Hepatocyte (in vitro differentiated cells): ENCODE measurements at regions not wholly inside any gene's neighbourhood (a gene's known extent, or its start where the extent isn't known, plus 50 kb on each side); places are given as distances from the start of the nearest gene placed in this dataset.

Experiments used
- EZH2 ChIP-seq: fragments of 200-600 bp; sonication (generic); IDR thresholded peaks from 2 replicates; pipeline ENCODE4 v1.6.1; 2016; ENCODE audit warnings: antibody characterized with exemption, mild to moderate bottlenecking, borderline replicate concordance
- TF ChIP-seq, protein P1 (sequence below): fragments of 200-600 bp; sonication (generic); IDR thresholded peaks from 2 replicates; pipeline ENCODE4 v1.5.1; 2016; ENCODE audit warnings: antibody characterized with exemption, mild to moderate bottlenecking; ENCODE audit not compliant: poor library complexity

DNA sequence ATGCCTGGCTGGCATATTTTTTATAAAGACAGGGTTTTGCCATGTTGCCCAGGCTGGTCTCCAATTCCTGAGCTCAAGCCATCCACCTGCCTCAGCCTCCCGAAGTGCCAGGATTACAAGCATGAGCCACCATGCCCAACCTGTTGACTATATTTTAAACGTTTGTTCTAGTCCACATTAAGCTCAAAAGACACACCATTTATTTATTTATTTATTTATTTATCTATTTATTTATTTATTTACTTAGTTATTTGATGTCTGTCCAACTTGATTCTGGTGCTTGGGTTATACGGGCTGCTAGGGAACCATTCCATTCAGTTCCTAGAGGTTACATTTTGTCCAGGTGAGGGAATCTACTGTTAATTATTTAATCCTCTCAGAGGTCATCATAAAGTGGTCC, 98.1 kb upstream of the ADGRL4 start:
- TF ChIP-seq, protein P1, sequence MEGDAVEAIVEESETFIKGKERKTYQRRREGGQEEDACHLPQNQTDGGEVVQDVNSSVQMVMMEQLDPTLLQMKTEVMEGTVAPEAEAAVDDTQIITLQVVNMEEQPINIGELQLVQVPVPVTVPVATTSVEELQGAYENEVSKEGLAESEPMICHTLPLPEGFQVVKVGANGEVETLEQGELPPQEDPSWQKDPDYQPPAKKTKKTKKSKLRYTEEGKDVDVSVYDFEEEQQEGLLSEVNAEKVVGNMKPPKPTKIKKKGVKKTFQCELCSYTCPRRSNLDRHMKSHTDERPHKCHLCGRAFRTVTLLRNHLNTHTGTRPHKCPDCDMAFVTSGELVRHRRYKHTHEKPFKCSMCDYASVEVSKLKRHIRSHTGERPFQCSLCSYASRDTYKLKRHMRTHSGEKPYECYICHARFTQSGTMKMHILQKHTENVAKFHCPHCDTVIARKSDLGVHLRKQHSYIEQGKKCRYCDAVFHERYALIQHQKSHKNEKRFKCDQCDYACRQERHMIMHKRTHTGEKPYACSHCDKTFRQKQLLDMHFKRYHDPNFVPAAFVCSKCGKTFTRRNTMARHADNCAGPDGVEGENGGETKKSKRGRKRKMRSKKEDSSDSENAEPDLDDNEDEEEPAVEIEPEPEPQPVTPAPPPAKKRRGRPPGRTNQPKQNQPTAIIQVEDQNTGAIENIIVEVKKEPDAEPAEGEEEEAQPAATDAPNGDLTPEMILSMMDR = no peak
- TF ChIP-seq EZH2 = no peak
